NCI-H2196 treated with DMSO at 0.1 percent for 48 hours (cell line): ENCODE measurements at regions not wholly inside any gene's neighbourhood (a gene's known extent, or its start where the extent isn't known, plus 50 kb on each side); places are given as distances from the start of the nearest gene placed in this dataset.

Source experiments
- DNase-seq: peaks from one replicate; lab custom pipeline; 2025; ENCODE audit not compliant: unreplicated experiment; lab: John Stamatoyannopoulos, UW

DNA sequence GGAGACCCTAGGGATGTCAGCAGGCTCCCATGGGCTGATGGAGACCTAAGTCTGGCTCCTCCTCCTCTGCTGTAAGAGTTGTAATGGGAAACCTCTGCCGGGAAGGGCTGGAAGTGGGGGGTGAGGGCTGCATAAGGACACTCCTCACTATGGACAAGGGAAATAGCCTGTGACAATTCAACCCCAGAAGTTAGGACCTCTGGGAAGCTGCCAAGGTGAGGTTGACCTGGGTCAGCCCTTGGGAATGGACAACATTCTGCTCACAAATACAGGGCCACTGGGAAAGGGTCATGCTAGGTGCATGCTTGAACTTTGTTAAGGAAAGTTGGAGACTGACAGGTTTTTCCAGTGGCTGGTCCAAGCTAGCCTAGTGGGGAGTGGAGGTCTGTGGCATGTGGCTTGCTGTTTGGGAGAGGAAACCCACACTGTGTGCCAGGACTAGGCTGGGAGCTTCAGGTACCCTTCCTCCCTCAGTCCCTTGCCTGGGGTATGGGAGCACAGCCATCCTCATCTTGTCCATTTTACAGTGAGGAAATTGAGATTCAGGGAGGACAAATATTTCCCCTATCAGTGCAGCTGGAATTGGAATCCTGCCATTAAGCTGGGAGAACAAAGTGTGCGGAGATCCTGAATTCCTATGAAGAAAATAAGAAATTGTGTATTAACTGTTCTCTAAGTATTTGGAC is 190.4 kb downstream of the SALL1 start:
- no peak for DNase-seq

- DNase-seq: no peak
Observed at GRCh38 chr16:50957056-50957455, 194.0 kb downstream of the SALL1 start.

DNA sequence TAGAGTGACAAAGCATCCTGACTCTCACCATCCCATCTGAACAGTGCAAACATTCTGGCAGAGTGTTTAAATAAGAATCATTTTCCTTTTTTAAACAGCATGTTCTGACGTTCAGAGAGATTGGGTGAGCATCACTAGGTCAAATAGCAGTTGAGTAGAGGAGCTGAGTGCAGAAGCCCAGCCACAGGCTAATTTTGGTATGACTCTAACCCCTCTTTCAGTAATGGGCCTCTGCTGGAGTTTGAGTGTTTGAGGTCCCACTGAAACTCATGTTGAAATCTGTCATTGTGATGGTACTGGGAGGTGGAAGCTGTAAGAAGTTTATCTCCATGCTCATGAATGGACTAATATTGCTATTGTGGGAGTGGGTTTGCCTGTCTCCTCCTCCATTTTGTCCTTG is 194.4 kb downstream of the SALL1 start:
- DNase-seq: no peak

GRCh38 chr16:50955311-50955710 is 195.8 kb downstream of the SALL1 start:
- DNase-seq: no peak

- DNase-seq: no peak
Observed at GRCh38 chr16:50954469-50954868, 196.6 kb downstream of the SALL1 start.

GRCh38 chr16:50953290-50953689 is 197.8 kb downstream of the SALL1 start:
- DNase-seq: no peak

DNA sequence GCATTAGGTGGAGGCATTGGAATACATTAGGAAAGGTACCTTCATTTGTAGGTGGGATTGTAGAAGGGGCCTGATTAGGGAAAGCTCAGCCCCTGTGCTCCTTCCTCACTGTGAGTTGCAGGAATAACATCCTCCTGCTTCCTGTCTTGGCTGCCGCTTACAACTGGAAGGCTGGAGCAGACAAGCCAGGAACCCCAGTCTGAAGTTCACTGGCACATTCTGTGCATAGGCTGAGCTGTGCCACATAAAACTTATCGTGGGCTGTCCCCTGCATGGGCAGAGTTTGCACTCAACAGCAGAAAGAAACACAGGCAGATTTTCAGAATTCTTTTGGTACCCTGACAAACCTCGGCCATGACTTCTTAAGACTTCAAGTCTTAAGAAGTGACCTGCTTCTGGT is 200.1 kb downstream of the SALL1 start:
- DNase-seq: no peak

DNA sequence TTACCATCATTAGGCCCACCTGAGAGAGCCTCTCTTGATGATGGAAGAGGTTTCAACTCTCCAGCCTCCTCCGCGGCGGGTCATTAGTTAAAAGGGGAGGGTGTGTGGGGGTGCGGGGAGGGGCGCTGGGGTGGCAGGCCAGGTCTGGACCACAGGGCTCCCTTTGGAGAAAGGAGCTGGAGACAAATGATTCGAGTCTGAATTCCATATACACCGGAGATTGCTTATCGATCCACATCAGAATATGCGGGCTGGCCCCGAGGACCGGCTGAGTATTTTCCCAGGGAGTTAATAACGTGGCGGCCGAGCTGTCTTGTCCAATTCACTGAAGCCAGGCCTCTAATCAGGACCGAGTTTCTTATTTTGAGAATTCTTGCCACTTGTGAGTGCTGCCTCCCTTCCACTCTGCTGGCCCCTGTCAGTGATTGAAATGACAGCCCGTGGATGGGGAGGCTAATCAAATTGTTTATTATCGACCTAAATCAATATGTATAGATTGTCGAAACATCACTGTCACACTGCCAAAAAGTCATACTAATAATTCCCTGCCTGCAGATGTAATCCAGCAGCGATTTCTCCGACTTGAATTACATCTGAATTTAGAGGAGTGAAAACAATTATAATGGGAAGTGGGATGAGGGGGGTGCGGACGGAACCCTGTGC is 202.7 kb downstream of the SALL1 start:
- no peak for DNase-seq

GRCh38 chr16:50947826-50948225 is 203.2 kb downstream of the SALL1 start:
- DNase-seq: no peak

- no peak for DNase-seq
Observed at GRCh38 chr16:50946606-50947005, 204.5 kb downstream of the SALL1 start.

DNA sequence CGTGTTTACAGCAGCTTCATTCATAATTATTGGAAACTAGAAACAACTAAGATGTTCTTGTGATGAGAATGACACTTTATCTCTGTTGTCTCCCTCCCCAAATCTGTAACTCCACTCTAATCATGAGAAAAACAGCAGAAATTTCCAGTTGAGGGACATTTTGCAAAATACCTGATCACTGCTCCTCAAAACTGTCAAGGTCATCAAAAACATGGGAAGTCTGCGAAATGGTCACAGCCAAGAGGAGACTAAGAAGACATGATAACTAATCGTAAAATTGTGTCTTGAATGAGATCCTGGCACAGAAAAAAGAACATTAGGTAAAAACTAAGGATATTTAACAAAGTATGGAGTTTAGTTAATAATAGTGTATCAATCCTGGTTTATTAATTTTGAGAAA is 204.2 kb downstream of the CYLD start:
- no peak for DNase-seq

GRCh38 chr16:50945171-50945570 is 203.3 kb downstream of the CYLD start:
- no peak for DNase-seq

GRCh38 chr16:50944436-50944835 is 202.6 kb downstream of the CYLD start:
- DNase-seq: no peak

GRCh38 chr16:50944033-50944432 is 202.1 kb downstream of the CYLD start:
- DNase-seq: no peak

DNA sequence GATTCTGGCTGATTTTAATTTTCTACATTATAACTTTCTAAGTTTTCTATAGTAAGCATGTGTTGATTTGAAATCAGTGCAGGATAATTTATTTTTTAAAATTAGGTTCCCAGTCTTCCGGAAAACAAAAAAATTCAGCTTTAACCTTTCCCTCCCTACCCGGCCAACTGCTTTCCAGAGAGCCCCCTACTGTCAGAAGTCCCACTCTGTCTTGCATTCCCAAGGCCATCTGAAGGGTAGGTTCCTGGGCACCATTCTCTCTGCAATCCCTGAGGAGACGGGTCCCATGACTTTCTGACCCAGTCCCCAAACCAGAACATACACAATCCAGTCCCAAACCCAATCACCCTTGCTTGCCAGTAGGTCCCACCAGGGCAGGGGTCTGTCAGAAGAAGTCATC is 200.3 kb downstream of the CYLD start:
- DNase-seq: no peak

- no peak for DNase-seq
Observed at GRCh38 chr16:50941681-50942080, 199.8 kb downstream of the CYLD start.

- no peak for DNase-seq
Observed at GRCh38 chr16:50940275-50940854, 198.5 kb downstream of the CYLD start.

- DNase-seq: no peak
Observed at GRCh38 chr16:50939356-50939755, 197.5 kb downstream of the CYLD start.

DNA sequence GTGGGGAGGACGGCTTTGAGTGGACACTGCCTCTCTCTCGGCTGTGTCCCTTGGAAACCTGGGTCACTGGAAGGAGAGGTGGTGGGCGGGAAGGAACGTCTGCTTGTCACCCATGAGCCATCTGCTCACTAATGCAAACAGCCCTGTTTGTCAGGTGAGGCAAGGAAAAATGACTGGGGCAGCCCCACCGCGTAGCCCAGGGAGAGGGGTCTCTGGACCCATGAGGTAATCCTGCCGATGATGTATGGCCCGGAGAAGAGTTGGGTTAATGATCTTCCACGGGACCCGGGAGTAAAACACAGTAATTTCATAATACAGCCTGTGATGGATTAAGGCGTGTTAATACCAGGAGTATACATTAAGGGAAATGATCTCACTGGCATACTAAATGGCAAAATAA is 197.0 kb downstream of the CYLD start:
- DNase-seq: no peak

- no peak for DNase-seq
Observed at GRCh38 chr16:50933262-50933661, 191.4 kb downstream of the CYLD start.

- DNase-seq: no peak
Observed at GRCh38 chr16:50932348-50932935, 190.6 kb downstream of the CYLD start.

DNA sequence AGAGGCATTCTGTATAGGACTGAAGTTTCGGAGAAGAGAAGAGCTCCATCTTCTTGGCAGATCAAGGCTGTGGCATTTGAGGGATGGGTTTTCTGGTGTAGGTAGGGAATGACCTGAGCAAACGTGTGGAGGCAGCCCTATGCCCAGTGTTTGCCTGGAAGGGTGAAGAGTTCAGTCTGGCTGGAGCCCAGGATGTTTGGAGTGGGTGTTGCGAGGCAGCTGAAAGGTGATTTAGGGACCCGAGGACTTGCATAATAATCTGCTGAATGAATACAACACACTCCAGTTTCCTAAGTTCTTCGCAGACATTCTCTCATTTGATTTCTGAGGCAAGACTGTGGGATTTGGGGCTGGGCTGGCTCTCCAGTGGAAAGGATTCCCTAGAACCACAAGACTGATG is 186.2 kb downstream of the CYLD start:
- no peak for DNase-seq
